ENCODE measurements at regions not wholly inside any gene's neighbourhood (a gene's known extent, or its start where the extent isn't known, plus 50 kb on each side); places are given as distances from the start of the nearest gene placed in this dataset.
A peak's percentile ranks its signal among the peaks of the same experiment; 100 is the strongest.

GRCh38 chr3:68342426-68342825, 589.9 kb downstream of the TAFA4 start:
- no peak for DNase-seq (ENCODE audit: low read depth in 1 of 2, low spot score in 1 of 2)
- in situ Hi-C loops (cut with HindIII; ENCODE audit: low pct_unique_long_range_greater_than_20kb, low sequenced_read_pairs): no loop called here
- TF ChIP-seq JUND (IDR thresholded peaks at IDR 0.05; ENCODE audit: low read depth): no peak

GRCh38 chr3:68336042-68336441, 596.3 kb downstream of the TAFA4 start:
- TF ChIP-seq JUND (IDR thresholded peaks at IDR 0.05; ENCODE audit: low read depth): no peak
- DNase-seq (ENCODE audit: low read depth in 1 of 2, low spot score in 1 of 2): no peak

GRCh38 chr3:68334367-68334986, 597.9 kb downstream of the TAFA4 start:
- no peak for TF ChIP-seq JUND (IDR thresholded peaks at IDR 0.05; ENCODE audit: low read depth)
- in situ Hi-C loops (cut with HindIII; ENCODE audit: low pct_unique_long_range_greater_than_20kb, low sequenced_read_pairs): no loop called here
- no peak for DNase-seq (ENCODE audit: low read depth in 1 of 2, low spot score in 1 of 2)

More at GRCh38 chr3:68336042-68336441, 596.3 kb downstream of the TAFA4 start:
- in situ Hi-C loops (cut with HindIII; ENCODE audit: low pct_unique_long_range_greater_than_20kb, low sequenced_read_pairs): no loop called here

GRCh38 chr3:68328049-68328448, 604.3 kb downstream of the TAFA4 start:
- in situ Hi-C loops (cut with HindIII; ENCODE audit: low pct_unique_long_range_greater_than_20kb, low sequenced_read_pairs): no loop called here
- DNase-seq (ENCODE audit: low read depth in 1 of 2, low spot score in 1 of 2): no peak
- no peak for TF ChIP-seq JUND (IDR thresholded peaks at IDR 0.05; ENCODE audit: low read depth)

DNA sequence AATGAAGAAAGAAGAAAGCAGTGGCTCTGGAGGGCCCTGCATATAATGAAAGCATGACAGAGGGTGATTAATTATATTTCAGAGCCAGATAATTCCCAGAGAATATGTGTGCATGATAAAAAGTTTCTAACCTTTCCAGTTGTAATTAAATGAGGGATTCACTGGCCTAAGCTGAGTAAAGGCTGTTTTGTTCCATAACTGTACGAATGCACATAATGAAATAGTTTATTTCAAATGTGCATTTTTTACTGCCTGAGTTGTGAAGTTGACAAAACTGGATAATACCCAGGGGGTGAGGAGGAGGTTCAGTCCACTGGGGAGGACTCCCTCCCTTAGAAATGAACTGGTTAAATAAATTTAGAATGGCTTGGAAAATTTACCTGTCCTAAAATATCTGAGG, 616.4 kb downstream of the TAFA4 start:
- no peak for DNase-seq (ENCODE audit: low read depth in 1 of 2, low spot score in 1 of 2)
- TF ChIP-seq JUND (IDR thresholded peaks at IDR 0.05; ENCODE audit: low read depth): no peak
- in situ Hi-C loops (cut with HindIII; ENCODE audit: low pct_unique_long_range_greater_than_20kb, low sequenced_read_pairs): no loop called here

DNA sequence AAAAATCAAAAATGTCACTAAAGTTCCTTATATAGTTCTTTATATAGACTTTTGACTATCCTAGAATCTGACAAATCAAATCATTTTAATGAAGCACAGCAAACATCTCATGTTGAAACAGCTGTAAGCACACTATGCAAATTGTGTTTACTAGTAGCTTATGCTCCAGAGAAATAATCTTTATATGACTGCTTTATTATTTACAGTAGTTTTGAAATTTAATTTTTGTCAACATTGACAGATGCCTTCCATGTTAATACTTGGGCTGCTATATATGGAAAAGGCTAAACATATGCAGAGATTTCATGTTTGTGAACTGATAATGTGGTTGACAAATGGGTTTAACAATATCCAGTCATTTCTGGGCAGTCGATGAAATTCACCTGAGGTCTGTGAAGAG, 616.8 kb downstream of the TAFA4 start:
- no peak for DNase-seq (ENCODE audit: low read depth in 1 of 2, low spot score in 1 of 2)
- in situ Hi-C loops (cut with HindIII; ENCODE audit: low pct_unique_long_range_greater_than_20kb, low sequenced_read_pairs): no loop called here
- no peak for TF ChIP-seq JUND (IDR thresholded peaks at IDR 0.05; ENCODE audit: low read depth)

DNA sequence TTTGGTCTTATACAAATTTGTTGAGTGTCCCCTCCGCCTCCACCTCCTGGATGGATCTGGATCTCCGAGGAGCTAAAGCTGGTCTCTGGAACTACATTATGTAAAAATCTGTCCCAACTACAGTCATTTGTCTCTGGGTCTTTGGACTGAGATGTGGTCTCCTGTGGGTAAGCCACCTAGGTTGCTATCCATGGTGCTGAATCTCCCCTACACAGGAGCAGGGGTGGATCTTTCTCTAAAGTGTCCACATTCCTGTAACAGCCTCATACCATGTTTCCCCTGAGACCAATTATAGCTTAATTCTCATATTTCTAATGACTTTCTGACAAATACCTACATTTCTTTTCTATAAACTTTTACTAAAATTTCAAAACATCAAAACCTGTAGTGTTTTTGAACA, 625.8 kb downstream of the TAFA4 start:
- peak in 1 of 2 experiments; percentile 22 for DNase-seq (ENCODE audit: low read depth in 1 of 2, low spot score in 1 of 2)
- in situ Hi-C loops (cut with HindIII; ENCODE audit: low pct_unique_long_range_greater_than_20kb, low sequenced_read_pairs): no loop called here
- no peak for TF ChIP-seq JUND (IDR thresholded peaks at IDR 0.05; ENCODE audit: low read depth)

- DNase-seq (ENCODE audit: low read depth in 1 of 2, low spot score in 1 of 2): no peak
- in situ Hi-C loops (cut with HindIII; ENCODE audit: low pct_unique_long_range_greater_than_20kb, low sequenced_read_pairs): no loop called here
- no peak for TF ChIP-seq JUND (IDR thresholded peaks at IDR 0.05; ENCODE audit: low read depth)
Measured at GRCh38 chr3:68295457-68295856, 636.9 kb downstream of the TAFA4 start.

GRCh38 chr3:68290333-68290732, 635.9 kb upstream of the SUCLG2 start:
- no peak for DNase-seq (ENCODE audit: low read depth in 1 of 2, low spot score in 1 of 2)
- TF ChIP-seq JUND (IDR thresholded peaks at IDR 0.05; ENCODE audit: low read depth): no peak
- in situ Hi-C loops (cut with HindIII; ENCODE audit: low pct_unique_long_range_greater_than_20kb, low sequenced_read_pairs): no loop called here

GRCh38 chr3:68288085-68288484, 633.7 kb upstream of the SUCLG2 start:
- DNase-seq (ENCODE audit: low read depth in 1 of 2, low spot score in 1 of 2): no peak
- no peak for TF ChIP-seq JUND (IDR thresholded peaks at IDR 0.05; ENCODE audit: low read depth)
- in situ Hi-C loops (cut with HindIII; ENCODE audit: low pct_unique_long_range_greater_than_20kb, low sequenced_read_pairs): no loop called here

DNA sequence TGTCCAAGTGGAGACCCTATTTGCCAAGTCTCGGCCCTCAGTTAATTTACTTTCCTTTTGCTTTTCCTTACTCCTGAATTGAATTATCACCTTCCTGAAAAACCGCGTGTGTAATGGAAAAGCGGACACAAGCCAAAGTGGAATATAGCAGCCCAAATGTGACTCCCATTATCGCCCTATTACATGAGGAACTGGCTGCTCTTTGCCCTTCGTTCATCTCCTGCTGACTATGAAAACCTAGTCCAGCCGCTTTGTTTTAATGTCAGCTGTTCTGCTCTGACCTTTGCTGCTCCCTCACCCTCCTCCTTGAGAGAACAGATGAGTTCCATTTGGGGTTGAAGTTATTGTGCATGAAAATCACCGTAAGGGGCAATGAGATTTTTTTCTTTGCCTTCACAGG, 632.7 kb upstream of the SUCLG2 start:
- TF ChIP-seq JUND (IDR thresholded peaks at IDR 0.05; ENCODE audit: low read depth): no peak
- in situ Hi-C loops (cut with HindIII; ENCODE audit: low pct_unique_long_range_greater_than_20kb, low sequenced_read_pairs): no loop called here
- no peak for DNase-seq (ENCODE audit: low read depth in 1 of 2, low spot score in 1 of 2)

- in situ Hi-C loops (cut with HindIII; ENCODE audit: low pct_unique_long_range_greater_than_20kb, low sequenced_read_pairs): no loop called here
- no peak for TF ChIP-seq JUND (IDR thresholded peaks at IDR 0.05; ENCODE audit: low read depth)
Measured at GRCh38 chr3:68274286-68274685, 619.9 kb upstream of the SUCLG2 start.

DNA sequence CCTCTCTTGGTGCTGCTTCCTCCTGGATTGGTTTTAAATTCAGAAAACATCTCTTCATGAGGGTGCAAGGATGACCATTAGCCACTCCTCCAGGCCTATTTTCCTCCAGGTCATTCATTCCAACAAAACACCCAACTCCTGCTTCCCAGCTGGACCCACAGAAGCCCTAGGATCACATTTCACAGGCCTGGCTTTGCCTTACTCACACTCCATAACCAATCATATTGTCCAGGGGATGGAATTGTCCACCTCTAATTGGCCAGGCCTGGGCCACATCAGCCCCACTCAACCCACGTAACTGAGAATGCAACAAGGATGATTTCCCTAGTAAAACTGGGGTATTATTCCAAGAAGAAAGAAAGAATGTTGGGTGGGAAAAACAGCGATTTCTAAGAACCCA, 616.7 kb upstream of the SUCLG2 start:
- TF ChIP-seq JUND (IDR thresholded peaks at IDR 0.05; ENCODE audit: low read depth): no peak
- in situ Hi-C loops (cut with HindIII; ENCODE audit: low pct_unique_long_range_greater_than_20kb, low sequenced_read_pairs): no loop called here
- DNase-seq (ENCODE audit: low read depth in 1 of 2, low spot score in 1 of 2): no peak

More at GRCh38 chr3:68274286-68274685, 619.9 kb upstream of the SUCLG2 start:
- DNase-seq (ENCODE audit: low read depth in 1 of 2, low spot score in 1 of 2): no peak

GRCh38 chr3:68256635-68257223, 602.3 kb upstream of the SUCLG2 start:
- TF ChIP-seq JUND (IDR thresholded peaks at IDR 0.05; ENCODE audit: low read depth): no peak
- no peak for DNase-seq (ENCODE audit: low read depth in 1 of 2, low spot score in 1 of 2)
- in situ Hi-C loops (cut with HindIII; ENCODE audit: low pct_unique_long_range_greater_than_20kb, low sequenced_read_pairs): no loop called here
